Head of caudate nucleus (tissue), 42 donors: ENCODE measurements at regions not wholly inside any gene's neighbourhood (a gene's known extent, or its start where the extent isn't known, plus 50 kb on each side); places are given as distances from the start of the nearest gene placed in this dataset.
"Not testable (repeated sequence)": the region's sequence is repeated elsewhere in the genome, so short reads cannot be mapped to it uniquely, and the experiment has no call there.

ENCODE experiments used
- DNase-seq, 42 donors: peaks; one replicate each; pipeline versions ENCODE4 v3.0.0 to v3.0.0-alpha.2; 2020 to 2021; ENCODE audit warnings: mixed read lengths in 7 of 42
- intact Hi-C: fragments of 100-400 bp; cut with DNase I; formaldehyde crosslinking; loops from one replicate; pipeline ENCODE4 v1.15.0; 2022

- intact Hi-C loops: no loop called here
Observed at GRCh38 chr3:5565026-5565425, 377.5 kb downstream of the EDEM1 start.

GRCh38 chr3:5567113-5567512 is 379.6 kb downstream of the EDEM1 start:
- DNase-seq: no peak
- intact Hi-C loops: no loop called here

More at GRCh38 chr3:5565026-5565425, 377.5 kb downstream of the EDEM1 start:
- no peak for DNase-seq

GRCh38 chr3:5568451-5568850 is 380.9 kb downstream of the EDEM1 start:
- DNase-seq: no peak
- intact Hi-C loops: no loop called here

- DNase-seq: no peak
- intact Hi-C loops: no loop called here
Observed at GRCh38 chr3:5569152-5569551, 381.6 kb downstream of the EDEM1 start.

- peak in 4 of 42 donors; percentile 1 to 17 (median 14) for DNase-seq
- intact Hi-C loops: no loop called here
Observed at GRCh38 chr3:5572168-5572567, 384.7 kb downstream of the EDEM1 start.

- DNase-seq: no peak
- intact Hi-C loops: no loop called here
Observed at GRCh38 chr3:5576277-5577011, 388.9 kb downstream of the EDEM1 start.

GRCh38 chr3:5579139-5579602 is 391.7 kb downstream of the EDEM1 start:
- intact Hi-C loops: no loop called here
- no peak for DNase-seq

- DNase-seq: no peak
- intact Hi-C loops: no loop called here
Observed at GRCh38 chr3:5579946-5580345, 392.4 kb downstream of the EDEM1 start.

- DNase-seq: no peak
- intact Hi-C loops: no loop called here
Observed at GRCh38 chr3:5580826-5581225, 393.3 kb downstream of the EDEM1 start.

- no peak for DNase-seq
- intact Hi-C loops: no loop called here
Observed at GRCh38 chr3:5581743-5582142, 394.2 kb downstream of the EDEM1 start.

- DNase-seq: no peak
Observed at GRCh38 chr3:5583920-5584319, 396.4 kb downstream of the EDEM1 start.

GRCh38 chr3:5585085-5585484 is 397.6 kb downstream of the EDEM1 start:
- intact Hi-C loops: no loop called here
- DNase-seq: no peak

More at GRCh38 chr3:5583920-5584319, 396.4 kb downstream of the EDEM1 start:
- intact Hi-C loops: no loop called here

- intact Hi-C loops: no loop called here
- no peak for DNase-seq
Observed at GRCh38 chr3:5606884-5607472, 419.5 kb downstream of the EDEM1 start.

GRCh38 chr3:5607581-5607980 is 420.1 kb downstream of the EDEM1 start:
- intact Hi-C loops: no loop called here

GRCh38 chr3:5608971-5609370 is 421.5 kb downstream of the EDEM1 start:
- intact Hi-C loops: not testable (repeated sequence)

More at GRCh38 chr3:5607581-5607980, 420.1 kb downstream of the EDEM1 start:
- DNase-seq: no peak

GRCh38 chr3:5613599-5613998 is 426.1 kb downstream of the EDEM1 start:
- no peak for DNase-seq
- intact Hi-C loops: no loop called here

More at GRCh38 chr3:5608971-5609370, 421.5 kb downstream of the EDEM1 start:
- DNase-seq: not testable (repeated sequence)

GRCh38 chr3:5616873-5617272 is 429.4 kb downstream of the EDEM1 start:
- intact Hi-C loops: no loop called here
- DNase-seq: no peak

- intact Hi-C loops: no loop called here
- no peak for DNase-seq
Observed at GRCh38 chr3:5618170-5618569, 430.7 kb downstream of the EDEM1 start.

GRCh38 chr3:5630406-5630805 is 442.9 kb downstream of the EDEM1 start:
- intact Hi-C loops: no loop called here
- no peak for DNase-seq

GRCh38 chr3:5633960-5634359 is 446.5 kb downstream of the EDEM1 start:
- intact Hi-C loops: no loop called here
- DNase-seq: no peak

GRCh38 chr3:5634411-5634810 is 446.9 kb downstream of the EDEM1 start:
- intact Hi-C loops: no loop called here
- DNase-seq: no peak
